Renal cortex interstitium (tissue), 11 donors: ENCODE measurements at regions not wholly inside any gene's neighbourhood (a gene's known extent, or its start where the extent isn't known, plus 50 kb on each side); places are given as distances from the start of the nearest gene placed in this dataset.
A peak's percentile ranks its signal among the peaks of the same experiment; 100 is the strongest.
"Not testable (repeated sequence)": the region's sequence is repeated elsewhere in the genome, so short reads cannot be mapped to it uniquely, and the experiment has no call there.

Experiments used
- DNase-seq, 11 donors: peaks; one replicate each; pipeline ENCODE4 v3.0.0-alpha.2; 2013; ENCODE audit warnings: low read depth in 9 of 11, low spot score in 4 of 11; ENCODE audit errors: extremely low read depth in 1 of 11

DNA sequence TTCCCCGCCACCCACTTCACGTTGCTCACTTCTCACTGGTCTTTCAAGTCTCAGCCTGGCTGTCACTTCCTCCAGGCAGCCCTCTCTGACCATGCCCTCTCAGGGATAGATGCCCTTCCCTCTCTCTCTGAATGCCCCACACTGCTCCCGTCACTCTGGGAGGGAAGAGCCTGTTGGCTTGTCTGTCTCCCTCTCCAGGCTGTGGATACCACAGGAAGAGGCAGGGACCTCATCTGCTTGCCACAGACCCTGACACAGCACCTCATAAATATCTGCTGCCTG lies 93.1 kb downstream of the OAT start:
- DNase-seq, result no peak

DNA sequence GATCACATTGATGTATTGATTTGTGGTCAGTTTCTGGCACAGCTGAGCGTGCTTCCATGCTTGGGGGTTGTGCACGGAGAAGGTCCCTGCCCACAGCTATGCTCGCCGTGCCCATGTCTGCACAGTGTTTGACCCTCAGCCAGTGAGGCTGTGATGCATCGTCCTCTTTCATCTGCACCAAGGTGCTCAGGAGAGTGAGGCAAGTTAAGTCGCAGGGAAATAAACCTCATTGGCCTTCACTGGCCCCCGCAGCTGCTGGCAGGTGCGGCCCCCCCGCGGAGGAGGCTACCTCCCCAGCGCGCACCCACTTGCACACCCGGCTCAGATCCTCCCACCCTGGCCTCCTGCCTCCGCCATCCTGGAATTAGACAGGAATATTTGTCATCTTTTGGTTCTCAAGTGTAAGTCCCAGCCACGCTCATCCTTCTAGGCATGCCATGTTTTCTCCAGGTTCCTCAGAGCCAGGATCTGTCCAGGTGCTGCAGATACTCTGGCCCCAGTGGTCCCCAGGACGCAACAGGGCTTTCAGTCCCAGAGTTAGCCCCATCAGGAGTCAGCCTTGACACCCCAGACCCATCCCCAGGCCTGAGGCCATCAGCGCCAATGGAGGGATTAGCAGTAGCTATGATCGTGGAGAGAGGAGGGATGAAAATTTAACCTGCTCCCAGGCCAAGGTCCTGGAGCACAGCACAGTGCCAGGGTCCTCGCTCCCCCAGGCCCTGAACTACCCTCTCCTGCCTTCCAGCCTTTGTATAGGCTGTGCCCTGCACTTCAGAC lies 93.7 kb downstream of the OAT start:
- no peak for DNase-seq

DNA sequence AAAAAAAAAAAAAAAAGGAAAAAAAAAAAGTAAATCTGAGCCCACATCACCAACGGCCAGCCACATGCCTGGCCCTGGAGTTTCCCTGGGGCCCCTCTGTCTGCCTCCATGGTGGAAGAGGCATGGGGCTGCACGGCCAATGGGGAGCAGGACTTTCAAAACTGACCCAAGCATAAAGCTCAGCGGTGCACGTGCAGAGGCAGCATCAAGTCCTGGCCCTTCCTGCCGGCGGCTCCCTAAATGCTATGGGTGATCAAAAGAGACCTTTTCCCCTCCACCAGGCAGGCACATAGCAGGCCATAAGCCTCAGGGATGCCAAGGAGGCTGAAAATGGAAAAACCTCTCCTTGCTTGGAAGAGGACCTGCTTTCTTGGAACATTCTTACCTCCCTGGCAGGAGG lies 94.3 kb downstream of the OAT start:
- DNase-seq, result no peak

GRCh38 chr10:124323806-124324205 lies 94.9 kb downstream of the OAT start:
- DNase-seq, result no peak

DNA sequence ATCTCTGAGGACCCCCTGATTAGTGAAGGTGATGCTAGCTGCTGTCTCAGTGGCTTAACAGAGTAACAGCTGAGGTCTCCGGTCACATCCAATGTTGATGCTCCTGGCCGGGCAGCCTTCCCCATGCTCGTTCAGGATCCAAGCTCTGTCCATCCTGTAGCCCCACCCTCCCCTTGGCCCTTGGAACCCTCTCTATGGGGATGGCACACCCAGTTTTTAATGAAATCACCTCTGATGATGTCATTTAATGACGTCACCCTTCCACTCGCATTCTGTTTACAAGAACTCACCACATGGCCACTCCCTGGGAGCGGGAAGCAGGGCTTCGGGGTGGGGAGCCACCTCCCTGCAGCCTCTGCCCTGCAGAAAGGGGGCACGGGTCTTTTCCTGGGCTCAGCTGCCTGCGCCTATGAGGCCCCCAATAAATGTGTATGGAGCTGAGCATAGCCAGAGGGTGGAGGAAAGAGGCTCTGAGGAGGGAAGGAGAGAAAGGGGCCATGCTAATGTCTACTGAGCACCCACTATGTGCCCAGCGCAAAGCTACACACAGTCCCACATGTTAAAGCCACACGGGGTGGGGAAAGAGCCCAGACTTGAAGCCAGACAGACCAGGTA lies 95.5 kb downstream of the OAT start:
- DNase-seq, result no peak

DNA sequence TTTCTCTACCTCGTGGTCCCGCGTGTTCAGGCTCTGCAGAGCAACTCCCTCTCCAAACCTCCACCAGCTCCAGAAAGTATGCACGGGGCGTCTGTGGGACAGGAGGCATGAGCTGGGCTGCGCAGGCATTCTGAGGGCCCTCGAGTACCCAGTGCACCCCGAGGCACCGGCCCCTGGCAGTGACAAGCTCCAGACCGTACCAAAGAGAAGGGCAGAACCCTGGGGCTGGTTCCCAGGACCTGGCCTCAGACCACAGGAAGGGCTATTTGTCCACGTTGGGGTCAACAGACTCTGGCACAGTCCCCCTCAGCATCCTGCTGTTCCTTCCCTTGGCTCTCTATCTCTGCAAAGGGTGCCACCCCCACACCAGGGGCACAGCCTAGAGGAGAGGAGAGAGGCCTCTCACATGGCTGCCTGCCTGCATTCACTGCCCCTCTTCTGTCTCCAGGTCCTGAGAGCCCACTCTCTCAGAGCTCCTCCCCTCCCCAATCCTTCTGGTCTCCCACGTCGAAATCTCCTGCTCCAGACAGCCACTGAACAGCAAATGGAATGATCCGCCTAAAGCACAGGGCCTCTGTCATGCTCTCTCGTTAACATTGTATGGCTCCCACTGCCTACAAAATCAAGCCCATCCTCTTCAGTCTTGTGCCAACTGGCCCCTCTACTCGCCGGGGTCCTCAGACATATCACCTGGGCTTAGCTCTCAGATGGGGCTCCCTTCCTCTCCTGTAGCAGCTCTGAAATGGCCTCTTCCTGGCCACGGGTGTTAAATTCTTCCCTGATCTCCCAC lies 96.3 kb downstream of the OAT start:
- DNase-seq, result no peak

DNA sequence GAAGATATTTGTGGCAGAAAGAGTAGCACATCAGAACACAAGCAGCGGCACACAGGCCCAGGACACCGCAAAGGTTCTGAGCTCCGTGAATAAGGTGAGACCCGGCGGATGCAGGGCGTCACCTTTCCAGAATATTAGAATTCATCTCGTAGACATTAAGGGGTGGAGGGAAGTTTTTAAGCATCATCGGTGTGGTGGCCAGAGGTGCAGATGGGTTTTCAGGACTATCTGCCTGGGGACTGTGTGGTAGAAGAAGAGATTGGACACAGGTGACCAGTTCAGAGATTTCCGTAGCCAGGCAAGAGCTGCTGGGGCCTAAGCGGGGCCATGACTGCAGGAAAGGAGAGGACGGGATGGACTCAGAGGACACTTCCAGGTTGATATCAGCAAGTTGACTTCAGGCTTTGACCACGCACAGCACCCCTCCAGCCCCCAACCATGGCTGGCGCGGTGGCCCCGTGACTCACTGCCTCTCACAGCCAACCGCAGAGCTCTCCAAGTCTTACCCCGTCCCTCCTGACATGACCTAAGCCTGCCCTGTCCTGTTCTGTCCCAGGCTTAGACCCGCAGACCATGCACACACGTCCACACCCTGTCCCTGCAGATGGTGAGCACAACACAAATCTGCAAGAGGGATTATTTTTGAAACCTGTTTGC lies 97.2 kb downstream of the OAT start:
- no peak for DNase-seq

- no peak for DNase-seq
These were observed 97.8 kb downstream of the OAT start for GRCh38 chr10:124320778-124321432.

DNA sequence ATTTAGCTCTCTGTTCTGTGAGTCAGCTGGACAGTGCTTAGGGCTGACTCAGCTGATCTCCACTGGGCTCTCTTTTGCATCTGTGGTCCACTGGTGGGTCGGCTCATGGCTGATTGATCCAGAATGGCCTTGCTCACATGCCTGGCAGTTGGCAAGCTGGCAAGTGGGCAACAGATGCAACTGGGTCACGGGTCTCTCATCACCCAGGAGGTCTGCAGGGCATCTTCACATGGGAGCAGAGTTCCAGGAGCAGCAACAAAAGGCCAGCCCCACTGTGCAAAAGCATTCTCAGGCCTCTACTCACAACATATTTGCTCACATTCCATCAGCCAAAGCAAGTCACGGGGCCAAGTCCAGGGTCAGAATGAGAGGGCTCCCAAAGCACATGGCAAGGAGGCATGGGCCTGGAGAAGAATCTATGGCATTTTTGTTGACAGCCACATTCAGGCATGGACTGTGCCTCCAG lies 98.8 kb downstream of the OAT start:
- no peak for DNase-seq

DNA sequence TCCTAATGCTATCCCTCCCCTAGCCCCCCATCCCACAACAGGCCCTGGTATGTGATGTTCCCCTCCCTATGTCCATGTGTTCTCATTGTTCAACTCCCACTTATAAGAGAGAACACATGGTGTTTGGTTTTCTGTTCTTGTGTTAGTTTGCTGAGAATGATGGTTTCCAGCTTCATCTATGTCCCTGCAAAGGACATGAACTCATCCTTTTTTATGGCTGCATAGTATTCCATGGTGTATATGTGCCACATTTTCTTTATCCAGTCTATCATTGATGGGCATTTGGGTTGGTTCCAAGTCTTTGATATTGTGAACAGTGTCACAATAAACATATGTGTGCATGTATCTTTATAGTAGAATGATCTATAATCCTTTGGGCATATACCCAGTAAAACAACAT lies 99.2 kb downstream of the OAT start:
- not testable (repeated sequence) for DNase-seq

DNA sequence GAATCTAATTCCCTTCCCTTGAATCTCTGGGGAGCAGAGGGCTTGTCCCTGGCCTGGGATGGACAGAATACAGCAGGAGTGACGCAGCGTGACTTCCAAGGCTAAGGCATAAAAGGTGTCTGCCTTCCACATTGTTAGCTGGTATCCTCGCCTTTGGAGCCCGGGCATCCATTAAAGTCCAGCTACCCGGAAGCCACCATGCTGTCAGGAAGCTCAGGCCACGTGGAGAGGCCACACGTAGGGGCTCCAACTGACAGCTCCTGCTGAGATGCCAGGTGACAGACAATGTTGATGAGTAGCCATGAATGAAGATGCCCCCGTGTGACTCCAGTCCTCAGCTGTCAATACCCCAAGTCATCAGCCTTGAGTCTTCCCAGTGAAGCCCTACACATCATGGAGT lies 99.9 kb downstream of the OAT start:
- no peak for DNase-seq

- no peak for DNase-seq
These were observed 100.6 kb downstream of the OAT start for GRCh38 chr10:124318076-124318475.

- DNase-seq, result no peak
These were observed 102.4 kb downstream of the OAT start for GRCh38 chr10:124316326-124316725.

- no peak for DNase-seq
These were observed 103.0 kb downstream of the OAT start for GRCh38 chr10:124315591-124316270.

GRCh38 chr10:124313374-124313773 lies 105.3 kb downstream of the OAT start:
- DNase-seq, result no peak

DNA sequence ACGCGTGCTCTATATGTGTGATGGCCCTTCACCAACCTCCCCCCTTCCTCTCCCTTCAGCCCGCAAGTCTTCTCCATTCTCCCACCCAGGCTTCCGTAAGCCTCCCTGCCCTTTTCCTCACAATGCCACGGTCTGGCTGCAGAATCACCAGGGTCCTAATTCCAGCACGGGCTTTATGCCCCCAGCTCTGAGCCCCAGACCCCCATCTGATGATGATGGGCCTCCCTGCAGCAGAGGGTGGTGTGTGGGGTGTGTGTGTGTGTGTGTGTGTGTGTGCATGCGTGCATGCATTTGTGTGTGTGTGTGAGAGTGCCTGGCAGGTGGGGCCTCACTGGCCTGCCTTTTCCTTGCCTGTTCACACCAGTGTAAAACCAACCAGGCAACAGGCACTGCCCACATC lies 109.9 kb downstream of the OAT start:
- no peak for DNase-seq

- no peak for DNase-seq
These were observed 110.6 kb downstream of the OAT start for GRCh38 chr10:124308056-124308645.

DNA sequence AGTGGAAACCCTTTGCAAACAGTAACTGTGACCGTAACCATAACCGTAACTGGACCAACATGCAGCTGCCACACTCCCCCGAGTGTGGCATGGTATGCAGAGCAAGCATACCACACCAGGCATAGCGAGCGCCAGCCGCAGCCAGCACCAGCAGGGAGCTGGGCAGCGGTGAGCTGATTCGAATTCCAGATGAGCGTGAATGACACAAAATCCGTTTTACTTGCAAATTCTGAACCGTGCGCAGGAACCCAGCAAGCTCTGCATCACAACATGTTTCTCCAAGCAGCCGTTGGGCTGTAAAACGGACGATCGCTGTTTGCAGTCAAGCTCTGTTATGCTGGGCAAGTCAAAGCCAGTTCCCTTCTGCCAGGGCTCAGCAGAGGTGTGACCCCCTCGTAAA lies 111.1 kb downstream of the OAT start:
- peak in 1 of 11 donors; percentile 46 for DNase-seq
